ENCODE measurements at regions not wholly inside any gene's neighbourhood (a gene's known extent, or its start where the extent isn't known, plus 50 kb on each side); places are given as distances from the start of the nearest gene placed in this dataset.

GRCh38 chr9:105854783-105855724, 160.7 kb downstream of the TMEM38B start:
- no peak overlapping the region for H3K27ac ChIP-seq (ENCODE audit: control insufficient read depth, insufficient read depth, low read length)
- no peak overlapping the region for H2AFZ ChIP-seq (ENCODE audit: control insufficient read depth, low read length)
- H3K79me2 ChIP-seq (ENCODE audit: control insufficient read depth, insufficient read depth, low read length), result no peaks in the 10 kb centered on the region
- no peaks in the 10 kb centered on the region for H3K9me1 ChIP-seq (ENCODE audit: control insufficient read depth, extremely low read depth, insufficient read depth, low read length)
- DNase-seq (ENCODE audit: low read depth, low spot score) (no peak), FAIRE-seq (no peak)
- H3K9me3 ChIP-seq (ENCODE audit: control insufficient read depth, low read depth, low read length), result no peaks in the 10 kb centered on the region
- H3K27me3 ChIP-seq (ENCODE audit: control insufficient read depth, extremely low read depth, insufficient read depth, low read length), result no peaks in the 10 kb centered on the region
- no peak overlapping the region for H3K9ac ChIP-seq (ENCODE audit: control insufficient read depth, extremely low read depth, insufficient read depth, low read length)
- dilution Hi-C loops (cut with MboI; ENCODE audit: extremely low pct_ligation_motif_present, low sequenced_read_pairs), result no loop called here
- H4K20me1 ChIP-seq (ENCODE audit: control insufficient read depth, extremely low read depth, insufficient read depth, low read length), result no peaks in the 10 kb centered on the region
- TF ChIP-seq EZH2 (IDR thresholded peaks at IDR 0.05; ENCODE audit: low read length), result no peak
- no peak for TF ChIP-seq CTCF (optimal IDR thresholded peaks at IDR 0.05 in 1 of 3, IDR thresholded peaks at IDR 0.05 in 1 of 3, conservative IDR thresholded peaks at IDR 0.05 in 1 of 3; ENCODE audit: extremely low read depth in 1 of 3, insufficient read depth in 2 of 3, low read length in 3 of 3)
- H3K4me2 ChIP-seq (ENCODE audit: control insufficient read depth, extremely low read depth, insufficient read depth, low read depth, low read length), result no peak overlapping the region
- no peaks in the 10 kb centered on the region for H3K4me1 ChIP-seq (ENCODE audit: control insufficient read depth, extremely low read depth, insufficient read depth, low read length)
- no peaks in the 10 kb centered on the region for H3K36me3 ChIP-seq (ENCODE audit: control insufficient read depth in 2 of 2, extremely low read depth in 1 of 2, insufficient read depth in 2 of 2, low read length in 2 of 2)
- H3K4me3 ChIP-seq (ENCODE audit: control insufficient read depth in 2 of 3, extremely low read depth in 1 of 3, insufficient read depth in 2 of 3, low read depth in 1 of 3, low read length in 3 of 3), result no peak overlapping the region

- Histone ChIP-seq H3K79me2 (ENCODE audit: control insufficient read depth, insufficient read depth, low read length) (no peaks in the 10 kb centered on the region), H3K27me3 (ENCODE audit: control insufficient read depth, extremely low read depth, insufficient read depth, low read length) (no peaks in the 10 kb centered on the region), H3K36me3 (ENCODE audit: control insufficient read depth in 2 of 2, extremely low read depth in 1 of 2, insufficient read depth in 2 of 2, low read length in 2 of 2) (no peaks in the 10 kb centered on the region), H4K20me1 (ENCODE audit: control insufficient read depth, extremely low read depth, insufficient read depth, low read length) (no peaks in the 10 kb centered on the region), H2AFZ (ENCODE audit: control insufficient read depth, low read length) (no peak overlapping the region), H3K4me1 (ENCODE audit: control insufficient read depth, extremely low read depth, insufficient read depth, low read length) (no peaks in the 10 kb centered on the region), H3K27ac (ENCODE audit: control insufficient read depth, insufficient read depth, low read length) (no peak overlapping the region), H3K4me3 (ENCODE audit: control insufficient read depth in 2 of 3, extremely low read depth in 1 of 3, insufficient read depth in 2 of 3, low read depth in 1 of 3, low read length in 3 of 3) (no peak overlapping the region), H3K9ac (ENCODE audit: control insufficient read depth, extremely low read depth, insufficient read depth, low read length) (no peak overlapping the region), H3K9me1 (ENCODE audit: control insufficient read depth, extremely low read depth, insufficient read depth, low read length) (no peaks in the 10 kb centered on the region), H3K9me3 (ENCODE audit: control insufficient read depth, low read depth, low read length) (no peaks in the 10 kb centered on the region), H3K4me2 (ENCODE audit: control insufficient read depth, extremely low read depth, insufficient read depth, low read depth, low read length) (no peak overlapping the region)
- TF ChIP-seq CTCF (optimal IDR thresholded peaks at IDR 0.05 in 1 of 3, IDR thresholded peaks at IDR 0.05 in 1 of 3, conservative IDR thresholded peaks at IDR 0.05 in 1 of 3; ENCODE audit: extremely low read depth in 1 of 3, insufficient read depth in 2 of 3, low read length in 3 of 3) (no peak), EZH2 (IDR thresholded peaks at IDR 0.05; ENCODE audit: low read length) (no peak)
- FAIRE-seq (no peak), DNase-seq (ENCODE audit: low read depth, low spot score) (no peak)
- dilution Hi-C loops (cut with MboI; ENCODE audit: extremely low pct_ligation_motif_present, low sequenced_read_pairs), result no loop called here
Measured at GRCh38 chr9:105855987-105856386, 161.6 kb downstream of the TMEM38B start.
